SU-DHL-6 (cell line): ENCODE measurements at regions not wholly inside any gene's neighbourhood (a gene's known extent, or its start where the extent isn't known, plus 50 kb on each side); places are given as distances from the start of the nearest gene placed in this dataset.

ENCODE experiments used
- EZH2phosphoT487 ChIP-seq: fragments of 200-600 bp; sonication (generic), shearing (Covaris generic); conservative IDR thresholded peaks from 2 replicates; pipeline ENCODE4 v1.6.1; 2018; ENCODE audit warnings: mild to moderate bottlenecking, antibody characterized with exemption, low read length, moderate library complexity, mixed read lengths
- TF ChIP-seq, protein P1 (sequence below): fragments of 200-600 bp; sonication (generic); IDR thresholded peaks from one replicate; pipeline ENCODE4 v1.5.1; 2017; ENCODE audit warnings: antibody characterized with exemption, mild to moderate bottlenecking, low read length, moderate library complexity; ENCODE audit not compliant: insufficient read depth, poor library complexity, severe bottlenecking

GRCh38 chr4:31237233-31237632 is 517.1 kb downstream of the PCDH7 start:
- TF ChIP-seq, protein P1, sequence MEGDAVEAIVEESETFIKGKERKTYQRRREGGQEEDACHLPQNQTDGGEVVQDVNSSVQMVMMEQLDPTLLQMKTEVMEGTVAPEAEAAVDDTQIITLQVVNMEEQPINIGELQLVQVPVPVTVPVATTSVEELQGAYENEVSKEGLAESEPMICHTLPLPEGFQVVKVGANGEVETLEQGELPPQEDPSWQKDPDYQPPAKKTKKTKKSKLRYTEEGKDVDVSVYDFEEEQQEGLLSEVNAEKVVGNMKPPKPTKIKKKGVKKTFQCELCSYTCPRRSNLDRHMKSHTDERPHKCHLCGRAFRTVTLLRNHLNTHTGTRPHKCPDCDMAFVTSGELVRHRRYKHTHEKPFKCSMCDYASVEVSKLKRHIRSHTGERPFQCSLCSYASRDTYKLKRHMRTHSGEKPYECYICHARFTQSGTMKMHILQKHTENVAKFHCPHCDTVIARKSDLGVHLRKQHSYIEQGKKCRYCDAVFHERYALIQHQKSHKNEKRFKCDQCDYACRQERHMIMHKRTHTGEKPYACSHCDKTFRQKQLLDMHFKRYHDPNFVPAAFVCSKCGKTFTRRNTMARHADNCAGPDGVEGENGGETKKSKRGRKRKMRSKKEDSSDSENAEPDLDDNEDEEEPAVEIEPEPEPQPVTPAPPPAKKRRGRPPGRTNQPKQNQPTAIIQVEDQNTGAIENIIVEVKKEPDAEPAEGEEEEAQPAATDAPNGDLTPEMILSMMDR: no peak
- TF ChIP-seq EZH2phosphoT487: no peak
